Calu3 (cell line): ENCODE measurements at regions not wholly inside any gene's neighbourhood (a gene's known extent, or its start where the extent isn't known, plus 50 kb on each side); places are given as distances from the start of the nearest gene placed in this dataset.
"Not testable (repeated sequence)": the region's sequence is repeated elsewhere in the genome, so short reads cannot be mapped to it uniquely, and the experiment has no call there.

Source experiments
- BruUV-seq: library from RNA; stranded (reverse); fragments of 400-500 nt; replicated peaks from 2 replicates; lab custom pipeline; 2021; lab: Mats Ljungman, UMichigan
- CTCF ChIA-PET: fragments of 300-600 bp; sonication (Branson Sonifier 250); formaldehyde crosslinking; loops from one replicate; lab custom pipeline; 2022; ENCODE audit warnings: antibody characterized with exemption; lab: Charles Lee
- DNase-seq: peaks from one replicate; pipeline ENCODE4 v3.0.0; 2022
- H3K27ac Mint-ChIP-seq: one replicate; pipeline ENCODE4 v1.8.0; 2022; ENCODE audit warnings: mixed read lengths; ENCODE audit not compliant: unreplicated experiment
- H3K27me3 Mint-ChIP-seq: one replicate; pipeline ENCODE4 v1.8.0; 2022; ENCODE audit warnings: mixed read lengths; ENCODE audit not compliant: unreplicated experiment
- H3K36me3 Mint-ChIP-seq: one replicate; pipeline ENCODE4 v1.8.0; 2022; ENCODE audit warnings: mild to moderate bottlenecking, moderate library complexity, mixed read lengths; ENCODE audit not compliant: insufficient read depth, unreplicated experiment
- H3K4me1 Mint-ChIP-seq: one replicate; pipeline ENCODE4 v1.8.0; 2022; ENCODE audit warnings: mild to moderate bottlenecking, low read depth, mixed read lengths; ENCODE audit not compliant: unreplicated experiment
- H3K4me3 Mint-ChIP-seq: one replicate; pipeline ENCODE4 v1.8.0; 2022; ENCODE audit warnings: mild to moderate bottlenecking, low read depth, moderate library complexity, mixed read lengths; ENCODE audit not compliant: unreplicated experiment
- H3K9me3 Mint-ChIP-seq: one replicate; pipeline ENCODE4 v1.8.0; 2022; ENCODE audit warnings: low read depth, mixed read lengths; ENCODE audit not compliant: unreplicated experiment
- CTCF ChIP-seq: fragments of 200-600 bp; IDR thresholded peaks from one replicate; pipeline ENCODE4 v1.8.0; 2022; ENCODE audit warnings: antibody characterized with exemption; ENCODE audit not compliant: unreplicated experiment
- intact Hi-C: fragments of 100-400 bp; cut with micrococcal nuclease; formaldehyde crosslinking; loops from one replicate; pipeline ENCODE4 v1.10.0; 2022; ENCODE audit not compliant: unreplicated experiment

DNA sequence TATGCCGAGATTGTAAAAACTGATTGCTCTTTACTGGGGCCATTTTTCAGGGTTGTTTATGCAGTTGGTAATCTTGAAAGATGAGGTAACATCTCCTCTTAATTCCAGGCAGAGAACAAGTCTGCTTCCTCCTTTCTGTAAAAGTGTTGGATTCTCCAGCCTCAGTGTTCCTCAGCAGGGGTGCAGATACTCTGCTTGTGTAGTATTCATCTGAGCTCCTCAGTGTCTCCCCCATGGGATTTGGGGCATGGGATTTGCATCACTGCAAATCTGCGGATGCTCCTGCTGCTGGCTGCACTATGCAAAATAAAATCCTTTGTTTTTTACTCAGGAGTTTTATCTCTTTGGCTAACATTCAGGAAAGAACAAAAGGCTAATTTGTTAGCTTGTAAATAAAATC lies 104.9 kb upstream of the ATP8A1 start:
- CTCF ChIA-PET = no interaction called here

DNA sequence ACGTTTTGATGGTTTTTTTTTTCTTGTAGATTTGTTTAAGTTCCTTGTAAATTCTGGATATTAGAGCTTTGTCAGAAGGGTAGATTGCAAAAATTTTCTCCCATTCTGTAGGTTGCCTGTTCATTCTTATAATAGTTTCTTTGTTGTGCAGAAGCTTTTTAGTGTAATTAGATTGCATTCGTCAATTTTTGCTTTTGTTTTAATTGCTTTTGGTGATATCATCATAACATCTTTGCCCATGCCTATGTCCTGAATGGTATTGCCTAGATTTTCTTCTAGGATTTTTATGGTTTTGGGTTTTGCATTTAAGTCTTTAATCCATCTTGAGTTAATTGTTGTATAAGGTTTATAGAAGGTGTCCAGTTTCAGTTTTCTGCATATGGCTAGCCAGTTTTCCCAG lies 98.1 kb upstream of the ATP8A1 start:
- H3K27me3 Mint-ChIP-seq, H3K4me1 Mint-ChIP-seq, BruUV-seq, H3K9me3 Mint-ChIP-seq, H3K27ac Mint-ChIP-seq, H3K36me3 Mint-ChIP-seq, DNase-seq, intact Hi-C loops, H3K4me3 Mint-ChIP-seq, CTCF ChIA-PET: not testable (repeated sequence)

More for the DNA sequence above, 104.9 kb upstream of the ATP8A1 start:
- peaks cover 6% of the 10 kb centered on the region for H3K9me3 Mint-ChIP-seq
- no peaks in the 10 kb centered on the region for H3K27me3 Mint-ChIP-seq
- BruUV-seq = no TSS peak
- DNase-seq = no peak
- no peak overlapping the region for H3K4me3 Mint-ChIP-seq
- no peak for TF ChIP-seq CTCF
- no peaks in the 10 kb centered on the region for H3K36me3 Mint-ChIP-seq
- intact Hi-C loops = no loop called here
- no peak overlapping the region for H3K27ac Mint-ChIP-seq
- no peaks in the 10 kb centered on the region for H3K4me1 Mint-ChIP-seq

DNA sequence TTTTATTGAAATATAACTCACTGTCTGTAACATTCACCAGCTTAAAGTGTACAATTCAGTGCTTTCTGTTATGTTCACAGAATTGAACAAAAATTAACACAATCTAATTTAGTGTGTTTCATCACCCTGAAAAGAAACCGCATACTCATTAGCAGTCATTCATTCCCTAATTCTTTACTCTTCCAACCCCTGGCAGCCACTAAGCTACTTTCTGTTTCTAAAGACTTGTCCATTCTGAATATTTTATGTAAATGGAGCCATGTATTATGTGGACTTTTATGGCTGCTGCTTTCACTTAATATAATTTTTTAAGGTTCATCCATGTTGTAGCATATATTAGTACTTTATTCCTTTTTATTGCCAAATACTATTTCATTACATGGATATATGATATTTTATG lies 94.7 kb upstream of the ATP8A1 start:
- Mint-ChIP-seq H3K27ac (no peak overlapping the region), H3K4me1 (no peaks in the 10 kb centered on the region), H3K9me3 (peaks cover 10% of the 10 kb centered on the region), H3K4me3 (no peak overlapping the region), H3K27me3 (no peaks in the 10 kb centered on the region), H3K36me3 (no peaks in the 10 kb centered on the region)
- intact Hi-C loops = no loop called here
- CTCF ChIA-PET = no interaction called here
- no peak for TF ChIP-seq CTCF
- no TSS peak for BruUV-seq
- no peak for DNase-seq

DNA sequence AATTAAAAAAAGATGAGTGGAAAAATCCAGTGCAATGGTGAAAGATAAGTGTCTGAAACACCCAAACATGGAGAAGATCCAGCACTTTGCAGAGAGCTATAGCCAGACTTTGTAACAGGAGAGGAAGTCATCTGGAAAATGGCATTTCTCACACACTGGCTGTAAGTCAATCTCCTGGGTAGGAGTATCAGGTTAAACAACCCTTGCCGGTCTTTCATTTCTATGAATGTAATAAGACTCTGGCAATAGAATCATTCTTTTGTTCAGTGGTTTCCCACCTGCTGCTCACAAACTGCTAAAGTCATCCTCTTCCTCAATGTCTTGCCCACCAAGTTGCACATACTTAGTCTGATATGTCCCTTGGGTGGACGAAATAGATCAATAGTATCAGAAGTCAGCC lies 94.0 kb upstream of the ATP8A1 start:
- peaks cover 6% of the 10 kb centered on the region for H3K9me3 Mint-ChIP-seq
- no peaks in the 10 kb centered on the region for H3K27me3 Mint-ChIP-seq
- no peaks in the 10 kb centered on the region for H3K36me3 Mint-ChIP-seq
- no peak overlapping the region for H3K4me3 Mint-ChIP-seq
- CTCF ChIA-PET = no interaction called here
- no peak for TF ChIP-seq CTCF
- no peak for DNase-seq
- no TSS peak for BruUV-seq
- H3K4me1 Mint-ChIP-seq = no peaks in the 10 kb centered on the region
- H3K27ac Mint-ChIP-seq = no peak overlapping the region
- intact Hi-C loops = no loop called here

DNA sequence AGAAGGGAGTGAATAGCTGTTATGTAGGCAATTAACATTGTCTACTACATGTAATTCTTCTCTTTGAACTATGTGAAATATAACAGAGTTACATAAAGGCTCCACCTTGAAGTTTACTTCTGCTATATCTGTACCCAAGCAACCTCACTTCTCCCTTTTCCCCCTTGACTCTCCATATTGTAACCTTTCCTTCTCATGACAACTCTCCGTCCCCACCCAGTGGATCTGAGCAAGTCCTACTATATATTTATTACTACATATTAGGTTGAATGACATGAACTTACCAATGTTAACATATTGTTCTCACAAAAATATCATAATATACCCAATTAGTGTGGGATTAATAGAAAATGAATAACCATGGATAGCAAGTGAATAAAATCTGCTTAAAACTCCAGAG lies 93.2 kb upstream of the ATP8A1 start:
- intact Hi-C loops = no loop called here
- Mint-ChIP-seq H3K4me1 (no peaks in the 10 kb centered on the region), H3K27me3 (no peaks in the 10 kb centered on the region), H3K27ac (no peak overlapping the region), H3K36me3 (no peaks in the 10 kb centered on the region), H3K4me3 (no peak overlapping the region), H3K9me3 (peaks cover 9% of the 10 kb centered on the region)
- BruUV-seq = no TSS peak
- CTCF ChIA-PET = no interaction called here
- DNase-seq = no peak
- TF ChIP-seq CTCF = no peak
